ENCODE measurements at regions not wholly inside any gene's neighbourhood (a gene's known extent, or its start where the extent isn't known, plus 50 kb on each side); places are given as distances from the start of the nearest gene placed in this dataset.
"Not testable (repeated sequence)": the region's sequence is repeated elsewhere in the genome, so short reads cannot be mapped to it uniquely, and the experiment has no call there.

DNA sequence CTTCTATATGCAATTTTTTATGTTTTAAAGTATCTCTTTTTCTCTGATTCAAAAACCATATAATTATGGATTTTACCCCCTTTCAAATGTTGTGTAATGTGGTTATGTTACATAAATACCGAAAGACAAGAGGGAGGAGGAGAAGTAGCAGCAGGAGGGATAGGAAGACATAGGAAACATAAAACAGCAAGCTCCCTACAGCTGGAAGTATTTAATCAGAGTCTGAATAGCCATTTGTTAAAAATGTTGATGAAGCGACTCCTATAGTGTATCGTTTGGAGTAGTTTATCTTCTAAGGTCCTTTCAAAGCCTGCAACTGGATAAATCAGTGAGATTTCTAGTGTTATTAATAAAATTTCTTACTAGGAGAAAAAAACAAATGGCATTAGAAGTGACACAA is 598.1 kb upstream of the GOLIM4 start:
- no peak overlapping the region for H3K27ac ChIP-seq (ENCODE audit: low read depth, low read length)
- no peaks in the 10 kb centered on the region for H3K36me3 ChIP-seq (ENCODE audit: insufficient read depth, low read length)
- no peak overlapping the region for H3K9ac ChIP-seq (ENCODE audit: low read length)
- H3K4me1 ChIP-seq (ENCODE audit: insufficient read depth, low read length) = no peaks in the 10 kb centered on the region
- H3K4me3 ChIP-seq (ENCODE audit: low read depth in 1 of 2, low read length in 2 of 2) = no peak overlapping the region
- no peaks in the 10 kb centered on the region for H3K27me3 ChIP-seq (ENCODE audit: control insufficient read depth in 1 of 2, insufficient read depth in 2 of 2, low read length in 2 of 2)
- H3K9me3 ChIP-seq (ENCODE audit: low read length) = no peaks in the 10 kb centered on the region

DNA sequence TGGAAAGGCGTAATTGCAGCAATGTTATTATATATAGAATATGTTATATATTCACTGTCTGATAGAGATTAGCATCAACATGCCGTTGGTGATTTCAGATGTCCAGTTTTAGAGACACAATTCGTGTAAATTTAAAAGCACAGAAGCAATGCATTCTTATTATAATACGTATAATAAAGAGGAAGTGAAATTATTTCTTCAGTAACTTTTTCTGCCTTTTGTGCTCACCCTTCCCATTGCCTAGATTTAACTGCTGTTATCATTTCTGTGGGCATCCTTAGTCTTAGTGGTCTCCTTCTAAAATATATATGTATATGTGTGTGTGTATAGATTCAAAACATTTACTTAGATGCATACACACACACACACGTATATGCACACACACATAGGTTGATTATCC is 592.5 kb upstream of the GOLIM4 start:
- H3K9me3 ChIP-seq (ENCODE audit: low read length) = no peaks in the 10 kb centered on the region
- no peaks in the 10 kb centered on the region for H3K36me3 ChIP-seq (ENCODE audit: insufficient read depth, low read length)
- H3K27me3 ChIP-seq (ENCODE audit: control insufficient read depth in 1 of 2, insufficient read depth in 2 of 2, low read length in 2 of 2) = no peaks in the 10 kb centered on the region
- no peak overlapping the region for H3K4me3 ChIP-seq (ENCODE audit: low read depth in 1 of 2, low read length in 2 of 2)
- no peak overlapping the region for H3K27ac ChIP-seq (ENCODE audit: low read depth, low read length)
- H3K4me1 ChIP-seq (ENCODE audit: insufficient read depth, low read length) = no peaks in the 10 kb centered on the region
- H3K9ac ChIP-seq (ENCODE audit: low read length) = no peak overlapping the region

DNA sequence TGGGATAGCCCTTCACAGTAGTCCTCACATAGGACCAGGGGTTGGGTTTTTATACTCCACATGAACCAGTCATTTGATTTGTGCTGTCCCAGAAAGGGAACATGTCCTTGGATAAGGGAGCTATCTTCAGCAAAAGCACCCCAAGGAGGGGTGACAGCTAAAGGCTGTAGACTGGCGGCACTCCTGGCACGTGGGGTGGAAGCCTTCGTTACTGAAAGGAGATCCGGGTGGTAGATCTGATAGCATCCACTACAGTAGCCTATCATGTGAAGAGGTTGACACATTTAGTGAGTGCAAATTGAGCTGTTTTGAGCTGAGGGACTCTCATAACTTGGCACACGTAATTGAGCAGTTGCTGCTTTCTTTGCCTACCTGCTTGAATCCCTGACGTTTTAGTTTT is 588.8 kb upstream of the GOLIM4 start:
- H3K9me3 ChIP-seq (ENCODE audit: low read length) = no peaks in the 10 kb centered on the region
- no peak overlapping the region for H3K9ac ChIP-seq (ENCODE audit: low read length)
- H3K27me3 ChIP-seq (ENCODE audit: control insufficient read depth in 1 of 2, insufficient read depth in 2 of 2, low read length in 2 of 2) = no peaks in the 10 kb centered on the region
- no peak overlapping the region for H3K4me3 ChIP-seq (ENCODE audit: low read depth in 1 of 2, low read length in 2 of 2)
- no peak overlapping the region for H3K27ac ChIP-seq (ENCODE audit: low read depth, low read length)
- no peaks in the 10 kb centered on the region for H3K36me3 ChIP-seq (ENCODE audit: insufficient read depth, low read length)
- H3K4me1 ChIP-seq (ENCODE audit: insufficient read depth, low read length) = no peaks in the 10 kb centered on the region

DNA sequence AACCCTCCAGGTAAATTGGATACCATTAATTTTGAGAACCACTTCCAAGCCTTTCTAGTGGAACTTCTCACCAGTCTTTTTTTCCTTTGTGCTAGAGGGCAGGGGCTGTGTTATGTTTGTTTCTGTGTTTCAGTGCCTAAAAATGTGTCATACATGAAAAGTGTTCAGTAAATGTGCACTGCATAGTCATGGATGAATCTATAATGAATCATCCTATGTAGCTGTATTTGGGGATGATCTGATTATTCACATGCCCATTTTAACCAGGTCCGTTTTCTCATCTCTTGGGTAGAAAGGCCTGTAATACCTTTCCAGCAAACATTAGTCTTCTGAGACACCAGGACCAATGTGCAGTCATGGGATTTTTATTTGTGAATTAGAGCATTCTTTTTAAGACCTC is 583.0 kb upstream of the GOLIM4 start:
- Histone ChIP-seq H3K4me3 (ENCODE audit: low read depth in 1 of 2, low read length in 2 of 2) (no peak overlapping the region), H3K9me3 (ENCODE audit: low read length) (no peaks in the 10 kb centered on the region), H3K36me3 (ENCODE audit: insufficient read depth, low read length) (no peaks in the 10 kb centered on the region), H3K4me1 (ENCODE audit: insufficient read depth, low read length) (no peaks in the 10 kb centered on the region), H3K27ac (ENCODE audit: low read depth, low read length) (no peak overlapping the region), H3K27me3 (ENCODE audit: control insufficient read depth in 1 of 2, insufficient read depth in 2 of 2, low read length in 2 of 2) (no peaks in the 10 kb centered on the region), H3K9ac (ENCODE audit: low read length) (no peak overlapping the region)

DNA sequence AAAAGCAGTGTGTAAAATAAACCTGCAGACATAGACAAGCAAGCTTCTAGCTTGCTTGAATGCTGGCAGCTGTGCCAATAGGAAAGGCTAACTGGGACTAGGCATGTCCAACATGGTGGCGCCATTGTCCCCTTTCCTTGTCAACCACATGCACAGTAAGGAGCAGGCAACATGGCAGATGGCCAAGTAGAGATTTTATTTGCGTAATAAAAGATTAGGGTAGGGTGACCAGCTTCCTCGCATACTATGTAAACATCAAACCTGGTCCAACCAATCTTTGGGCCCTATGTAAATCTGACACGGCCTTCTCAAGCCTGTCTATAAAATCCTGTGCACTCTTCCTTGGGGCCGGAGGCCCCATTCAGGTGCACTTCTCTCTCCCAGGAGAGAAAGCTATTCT is 575.4 kb upstream of the GOLIM4 start:
- Histone ChIP-seq H3K4me3 (ENCODE audit: low read depth in 1 of 2, low read length in 2 of 2) (no peak overlapping the region), H3K9ac (ENCODE audit: low read length) (no peak overlapping the region), H3K27ac (ENCODE audit: low read depth, low read length) (no peak overlapping the region), H3K4me1 (ENCODE audit: insufficient read depth, low read length) (no peaks in the 10 kb centered on the region), H3K9me3 (ENCODE audit: low read length) (no peaks in the 10 kb centered on the region), H3K27me3 (ENCODE audit: control insufficient read depth in 1 of 2, insufficient read depth in 2 of 2, low read length in 2 of 2) (no peaks in the 10 kb centered on the region), H3K36me3 (ENCODE audit: insufficient read depth, low read length) (no peaks in the 10 kb centered on the region)

DNA sequence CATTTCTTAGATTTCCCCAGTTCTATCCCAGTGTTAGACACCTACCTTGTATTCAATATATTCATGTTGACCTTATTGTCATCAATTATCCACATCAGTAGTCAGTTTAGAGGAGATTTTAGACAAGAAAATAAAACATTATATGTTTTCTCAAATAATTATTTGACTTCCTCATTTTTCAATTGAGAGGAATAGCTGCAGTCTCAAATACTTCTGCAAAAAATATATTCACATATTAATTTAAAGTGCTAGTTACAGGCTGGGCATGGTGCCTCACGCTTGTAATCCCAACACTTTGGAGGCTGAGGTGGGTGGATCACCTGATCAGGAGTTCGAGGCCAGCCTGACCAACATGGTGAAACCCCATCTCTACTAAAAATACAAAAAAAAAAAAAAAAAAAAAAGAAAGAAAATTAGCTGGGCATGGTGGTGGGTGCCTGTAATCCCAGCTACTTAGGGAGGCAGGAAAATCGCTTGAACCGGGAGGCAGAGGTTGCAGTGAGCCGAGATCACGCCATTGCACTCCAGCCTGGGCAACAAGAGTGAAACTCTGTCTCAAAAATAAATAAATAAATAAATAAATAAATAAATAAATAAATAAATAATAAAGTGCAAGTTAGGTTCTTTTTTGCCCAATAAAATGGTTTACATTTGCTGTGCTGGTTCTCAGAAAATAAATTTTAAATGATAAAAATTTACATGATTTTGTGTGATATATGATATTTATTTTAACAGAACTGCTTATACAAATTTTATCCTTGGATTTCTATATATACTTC is 565.3 kb upstream of the GOLIM4 start:
- H3K27ac ChIP-seq (ENCODE audit: low read depth, low read length); H3K4me3 ChIP-seq (ENCODE audit: low read depth in 1 of 2, low read length in 2 of 2); H3K36me3 ChIP-seq (ENCODE audit: insufficient read depth, low read length); H3K4me1 ChIP-seq (ENCODE audit: insufficient read depth, low read length); H3K27me3 ChIP-seq (ENCODE audit: control insufficient read depth in 1 of 2, insufficient read depth in 2 of 2, low read length in 2 of 2); H3K9ac ChIP-seq (ENCODE audit: low read length); H3K9me3 ChIP-seq (ENCODE audit: low read length): not testable (repeated sequence)

DNA sequence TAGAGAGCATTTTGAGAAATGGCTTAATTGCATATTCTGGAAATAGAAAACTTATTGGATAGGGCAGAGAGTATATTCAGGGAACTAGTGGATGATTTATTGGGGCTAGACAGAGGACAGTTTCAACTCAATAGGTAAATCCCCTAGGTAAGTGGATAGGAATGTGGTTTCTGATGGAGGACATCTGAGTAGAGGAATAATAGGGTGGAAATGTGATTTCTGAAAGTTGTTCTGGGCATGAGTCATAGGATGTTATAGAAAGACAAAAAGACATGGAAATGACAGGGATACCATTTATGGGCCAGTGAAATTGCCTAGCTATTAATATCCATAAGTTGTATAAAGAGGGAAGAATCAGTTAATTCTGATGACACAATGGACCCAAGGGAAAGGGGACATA is 563.3 kb upstream of the GOLIM4 start:
- no peaks in the 10 kb centered on the region for H3K4me1 ChIP-seq (ENCODE audit: insufficient read depth, low read length)
- H3K36me3 ChIP-seq (ENCODE audit: insufficient read depth, low read length) = no peaks in the 10 kb centered on the region
- H3K27ac ChIP-seq (ENCODE audit: low read depth, low read length) = no peak overlapping the region
- no peaks in the 10 kb centered on the region for H3K27me3 ChIP-seq (ENCODE audit: control insufficient read depth in 1 of 2, insufficient read depth in 2 of 2, low read length in 2 of 2)
- no peaks in the 10 kb centered on the region for H3K9me3 ChIP-seq (ENCODE audit: low read length)
- no peak overlapping the region for H3K9ac ChIP-seq (ENCODE audit: low read length)
- no peak overlapping the region for H3K4me3 ChIP-seq (ENCODE audit: low read depth in 1 of 2, low read length in 2 of 2)

DNA sequence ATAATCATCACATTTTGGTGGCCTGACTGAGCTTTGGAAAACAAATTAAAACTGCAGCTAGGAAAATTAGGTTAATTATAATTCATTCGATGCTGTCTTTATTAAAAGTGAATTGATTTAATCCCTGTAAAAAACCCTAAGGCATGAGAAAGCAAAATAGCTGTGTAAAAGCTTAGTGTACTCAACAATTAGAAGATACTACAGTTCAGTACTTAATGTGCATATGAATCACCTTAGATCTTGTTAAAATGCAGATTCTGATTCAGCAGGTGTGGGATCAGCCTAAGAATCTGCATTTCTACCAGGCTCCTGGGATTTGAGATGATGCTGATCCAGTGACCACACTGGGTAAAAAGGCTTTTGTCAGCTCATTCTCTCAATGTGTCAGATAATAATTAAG is 559.9 kb upstream of the GOLIM4 start:
- Histone ChIP-seq H3K4me1 (ENCODE audit: insufficient read depth, low read length) (no peaks in the 10 kb centered on the region), H3K27me3 (ENCODE audit: control insufficient read depth in 1 of 2, insufficient read depth in 2 of 2, low read length in 2 of 2) (no peaks in the 10 kb centered on the region), H3K9me3 (ENCODE audit: low read length) (no peaks in the 10 kb centered on the region), H3K36me3 (ENCODE audit: insufficient read depth, low read length) (no peaks in the 10 kb centered on the region), H3K27ac (ENCODE audit: low read depth, low read length) (no peak overlapping the region), H3K9ac (ENCODE audit: low read length) (no peak overlapping the region), H3K4me3 (ENCODE audit: low read depth in 1 of 2, low read length in 2 of 2) (no peak overlapping the region)

DNA sequence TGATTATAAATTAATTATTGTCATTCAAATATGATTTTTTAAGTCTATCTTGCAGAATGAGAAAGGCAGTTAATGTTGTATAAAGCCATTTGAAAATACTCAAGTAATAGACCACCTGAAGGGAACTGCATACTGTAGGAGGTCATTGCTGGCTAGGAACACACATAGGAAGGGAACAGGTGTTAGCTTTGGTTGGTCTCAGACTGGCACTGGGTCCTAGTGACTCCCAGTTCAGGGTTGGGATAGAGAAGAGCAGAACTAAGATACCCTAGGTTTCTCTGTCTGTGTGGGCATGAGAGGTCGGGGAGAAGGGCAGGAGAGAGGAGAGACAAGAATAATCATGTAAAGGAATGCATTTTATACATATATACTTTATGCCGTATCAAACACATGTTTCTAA is 559.0 kb upstream of the GOLIM4 start:
- Histone ChIP-seq H3K9ac (ENCODE audit: low read length) (no peak overlapping the region), H3K4me1 (ENCODE audit: insufficient read depth, low read length) (no peaks in the 10 kb centered on the region), H3K27ac (ENCODE audit: low read depth, low read length) (no peak overlapping the region)

DNA sequence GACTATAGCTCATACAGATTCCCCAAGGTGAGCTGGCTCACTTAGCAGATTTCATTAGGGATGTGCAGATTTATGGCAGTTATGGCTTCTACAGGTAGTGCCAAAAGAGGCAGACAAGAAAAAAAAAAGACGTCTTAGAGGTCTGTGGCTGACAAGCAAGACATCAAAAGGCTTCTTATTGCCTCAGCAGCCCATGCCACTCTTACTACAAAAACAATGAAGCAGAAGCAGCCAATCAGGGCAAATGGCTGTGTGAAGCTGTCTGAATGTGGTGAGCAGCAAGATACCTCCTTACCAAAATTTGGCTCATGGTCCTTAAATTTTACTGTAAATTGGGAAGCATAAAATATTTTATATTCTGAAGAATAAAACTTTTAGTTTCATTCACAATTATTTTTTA is 557.5 kb upstream of the GOLIM4 start:
- Histone ChIP-seq H3K9ac (ENCODE audit: low read length) (no peak overlapping the region), H3K27me3 (ENCODE audit: control insufficient read depth in 1 of 2, insufficient read depth in 2 of 2, low read length in 2 of 2) (no peaks in the 10 kb centered on the region), H3K4me1 (ENCODE audit: insufficient read depth, low read length) (no peaks in the 10 kb centered on the region), H3K9me3 (ENCODE audit: low read length) (no peaks in the 10 kb centered on the region), H3K27ac (ENCODE audit: low read depth, low read length) (no peak overlapping the region), H3K4me3 (ENCODE audit: low read depth in 1 of 2, low read length in 2 of 2) (no peak overlapping the region), H3K36me3 (ENCODE audit: insufficient read depth, low read length) (no peaks in the 10 kb centered on the region)

More for the DNA sequence above, 559.0 kb upstream of the GOLIM4 start:
- Histone ChIP-seq H3K4me3 (ENCODE audit: low read depth in 1 of 2, low read length in 2 of 2) (no peak overlapping the region), H3K9me3 (ENCODE audit: low read length) (no peaks in the 10 kb centered on the region), H3K36me3 (ENCODE audit: insufficient read depth, low read length) (no peaks in the 10 kb centered on the region), H3K27me3 (ENCODE audit: control insufficient read depth in 1 of 2, insufficient read depth in 2 of 2, low read length in 2 of 2) (no peaks in the 10 kb centered on the region)

DNA sequence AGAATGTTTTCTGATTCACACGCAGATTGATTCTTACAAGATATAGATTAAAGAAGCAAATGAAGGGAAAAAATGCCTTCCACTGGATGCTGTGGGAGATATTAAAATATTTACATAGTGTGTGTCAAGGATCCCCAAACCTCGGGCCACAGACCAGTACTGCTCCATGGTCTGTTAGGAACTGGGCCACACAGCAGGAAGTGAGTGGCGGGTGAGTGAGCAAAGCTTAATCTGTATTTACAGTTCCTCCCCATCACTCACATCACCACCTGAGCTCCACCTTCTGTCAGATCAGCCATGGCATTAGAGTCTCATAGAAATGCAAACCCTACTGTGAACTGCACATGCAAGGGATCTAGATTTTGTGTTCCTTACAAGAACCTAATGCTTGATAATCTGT is 552.6 kb upstream of the GOLIM4 start:
- Histone ChIP-seq H3K27me3 (ENCODE audit: control insufficient read depth in 1 of 2, insufficient read depth in 2 of 2, low read length in 2 of 2) (no peaks in the 10 kb centered on the region), H3K36me3 (ENCODE audit: insufficient read depth, low read length) (no peaks in the 10 kb centered on the region), H3K9me3 (ENCODE audit: low read length) (no peaks in the 10 kb centered on the region), H3K27ac (ENCODE audit: low read depth, low read length) (no peak overlapping the region), H3K4me3 (ENCODE audit: low read depth in 1 of 2, low read length in 2 of 2) (no peak overlapping the region), H3K4me1 (ENCODE audit: insufficient read depth, low read length) (no peaks in the 10 kb centered on the region), H3K9ac (ENCODE audit: low read length) (no peak overlapping the region)

DNA sequence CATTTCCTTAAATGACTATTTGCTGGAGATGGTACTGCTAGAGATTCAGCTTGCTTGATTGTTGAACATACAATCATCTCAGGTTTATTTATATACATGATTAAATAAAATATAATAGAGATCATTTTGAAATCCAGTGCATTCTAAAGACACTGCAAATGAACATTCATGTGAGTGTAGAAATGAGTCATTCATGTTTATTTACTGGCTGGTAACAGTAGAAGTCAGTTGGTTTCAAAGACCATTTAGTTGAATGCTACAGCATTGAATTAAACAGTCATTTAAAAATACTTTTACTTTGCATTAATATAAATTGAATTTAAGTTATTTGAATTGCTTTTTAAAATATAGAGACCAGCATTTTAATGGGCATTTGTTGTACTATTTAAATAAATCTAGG is 551.9 kb upstream of the GOLIM4 start:
- no peaks in the 10 kb centered on the region for H3K36me3 ChIP-seq (ENCODE audit: insufficient read depth, low read length)
- no peaks in the 10 kb centered on the region for H3K9me3 ChIP-seq (ENCODE audit: low read length)
- no peaks in the 10 kb centered on the region for H3K4me1 ChIP-seq (ENCODE audit: insufficient read depth, low read length)
- no peak overlapping the region for H3K4me3 ChIP-seq (ENCODE audit: low read depth in 1 of 2, low read length in 2 of 2)
- H3K27ac ChIP-seq (ENCODE audit: low read depth, low read length) = no peak overlapping the region
- H3K9ac ChIP-seq (ENCODE audit: low read length) = no peak overlapping the region
- no peaks in the 10 kb centered on the region for H3K27me3 ChIP-seq (ENCODE audit: control insufficient read depth in 1 of 2, insufficient read depth in 2 of 2, low read length in 2 of 2)
